B cell (primary cell): ENCODE measurements at regions not wholly inside any gene's neighbourhood (a gene's known extent, or its start where the extent isn't known, plus 50 kb on each side); places are given as distances from the start of the nearest gene placed in this dataset.

Experiments used
- ATAC-seq: fragments of 200-7000 bp; cut with Tn5 transposase; one replicate; pipeline ENCODE4 v1.10.0; 2021; ENCODE audit warnings: low read depth, mild to moderate bottlenecking, moderate number of reproducible peaks, moderate library complexity
- CTCF ChIA-PET: fragments of 350-600 bp; sonication (Branson Sonifier 250); formaldehyde crosslinking; loops from one replicate; lab custom pipeline; 2021; ENCODE audit warnings: antibody characterized with exemption, inconsistent platforms; lab: Charles Lee
- POLR2A ChIA-PET: fragments of 350-600 bp; sonication (Branson Sonifier 250); formaldehyde crosslinking; loops from one replicate; lab custom pipeline; 2021; ENCODE audit warnings: antibody characterized with exemption; lab: Charles Lee
- DNase-seq: peaks from one replicate; pipeline ENCODE4 v3.0.0; 2013
- H2AFZ ChIP-seq: 2 replicates; pipeline ENCODE4 v1.6.1; 2012; ENCODE audit warnings: mild to moderate bottlenecking, low read depth, low read length; ENCODE audit not compliant: insufficient read depth, poor library complexity, severe bottlenecking
- H3K27ac ChIP-seq, 2 donors: 1 replicate in 1 of 2; 2 replicates in 1 of 2; pipeline ENCODE4 v1.5.1; 2012 to 2013; ENCODE audit warnings: low read length in 2 of 2, mild to moderate bottlenecking in 2 of 2, moderate library complexity in 1 of 2
- H3K27me3 ChIP-seq, 4 experiments: fragments of 200-600 bp in 1 of 4; sonication (generic) in 1 of 4; replicated peaks in 1 of 4; 1 replicate in 2 of 4; 2 replicates in 2 of 4; pipeline versions ENCODE4 v1.6.1 to v1.7.0; 2013 to 2016; ENCODE audit warnings: low read length in 3 of 4, mild to moderate bottlenecking in 2 of 4, mixed read lengths in 1 of 4, moderate library complexity in 1 of 4; ENCODE audit not compliant: insufficient read depth in 4 of 4, control insufficient read depth in 3 of 4; ENCODE audit errors: control extremely low read depth in 1 of 4
- H3K36me3 ChIP-seq, 2 experiments: replicated peaks in 1 of 2; 1 replicate in 1 of 2; 2 replicates in 1 of 2; pipeline versions ENCODE4 v1.6.1 to v1.7.1; 2013; ENCODE audit warnings: low read length in 1 of 2; ENCODE audit not compliant: insufficient read depth in 2 of 2, control insufficient read depth in 1 of 2; ENCODE audit errors: control extremely low read depth in 1 of 2, extremely low read depth in 1 of 2
- H3K4me1 ChIP-seq, 2 donors: fragments of 200-600 bp in 1 of 2; sonication (generic) in 1 of 2; 1 replicate in 1 of 2; 2 replicates in 1 of 2; pipeline versions ENCODE4 v1.5.1 to v1.6.1; 2013 to 2017; ENCODE audit warnings: low read length in 2 of 2; ENCODE audit not compliant: control insufficient read depth in 2 of 2, insufficient read depth in 2 of 2
- H3K4me2 ChIP-seq: replicated peaks from 2 replicates; pipeline ENCODE3; 2012; ENCODE audit warnings: mild to moderate bottlenecking, low read depth, low read length; ENCODE audit not compliant: poor library complexity, severe bottlenecking
- H3K4me3 ChIP-seq, 5 experiments: fragments of 200-600 bp in 1 of 5; sonication (generic) in 1 of 5; 1 replicate in 3 of 5; 2 replicates in 2 of 5; pipeline versions ENCODE4 v1.5.1 to v1.7.0; 2011 to 2016; ENCODE audit warnings: low read length in 4 of 5, mild to moderate bottlenecking in 4 of 5, low read depth in 2 of 5, control low read depth in 1 of 5, moderate library complexity in 1 of 5; ENCODE audit not compliant: insufficient read depth in 1 of 5; ENCODE audit errors: control extremely low read depth in 1 of 5, extremely low read depth in 1 of 5
- H3K79me2 ChIP-seq: fragments of 200-600 bp; sonication (generic); one replicate; pipeline ENCODE4 v1.6.0; 2016; ENCODE audit warnings: low read length; ENCODE audit not compliant: control insufficient read depth, insufficient read depth
- H3K9ac ChIP-seq: fragments of 200-600 bp; sonication (generic); 2 replicates; pipeline ENCODE4 v1.6.1; 2017; ENCODE audit warnings: mild to moderate bottlenecking, low read length, moderate library complexity
- H3K9me3 ChIP-seq, 3 donors: one replicate each; pipeline versions ENCODE4 v1.6.1 to v1.7.1; 2013; ENCODE audit warnings: low read length in 2 of 3; ENCODE audit not compliant: control insufficient read depth in 2 of 3, insufficient read depth in 1 of 3; ENCODE audit errors: control extremely low read depth in 1 of 3
- H4K20me1 ChIP-seq: 2 replicates; pipeline ENCODE4 v1.6.0; 2012; ENCODE audit warnings: mild to moderate bottlenecking, low read length; ENCODE audit not compliant: insufficient read depth, control insufficient read depth, poor library complexity, severe bottlenecking
- H3K27ac Mint-ChIP-seq: one replicate; pipeline ENCODE4 v1.8.0; 2021; ENCODE audit warnings: mixed read lengths
- H3K27me3 Mint-ChIP-seq: one replicate; pipeline ENCODE4 v1.8.0; 2021; ENCODE audit warnings: mixed read lengths
- H3K4me1 Mint-ChIP-seq: one replicate; pipeline ENCODE4 v1.8.0; 2021; ENCODE audit warnings: mixed read lengths
- H3K4me3 Mint-ChIP-seq: one replicate; pipeline ENCODE4 v1.8.0; 2021; ENCODE audit warnings: mixed read lengths
- H3K9me3 Mint-ChIP-seq: one replicate; pipeline ENCODE4 v1.8.0; 2022; ENCODE audit warnings: mixed read lengths; ENCODE audit not compliant: insufficient read depth
- EZH2 ChIP-seq: IDR thresholded peaks from 2 replicates; pipeline ENCODE4 v1.6.1; 2012; ENCODE audit warnings: borderline replicate concordance, low read depth, mild to moderate bottlenecking, moderate library complexity, low read length; ENCODE audit not compliant: insufficient read depth, poor library complexity, severe bottlenecking
- WGBS: methylation state at CpG from one replicate; pipeline ENCODE4 v1.1.5; 2013; ENCODE audit warnings: missing lambda C conversion rate; ENCODE audit not compliant: insufficient coverage; 5-methylcytosine and 5-hydroxymethylcytosine counted together
- intact Hi-C: fragments of 100-400 bp; cut with micrococcal nuclease; formaldehyde crosslinking; loops from one replicate; pipeline ENCODE4 v1.10.0; 2022
- TF ChIP-seq, protein P1 (sequence below): fragments of 200-600 bp; IDR thresholded peaks from one replicate; pipeline ENCODE4 v1.8.0; 2022; ENCODE audit warnings: antibody characterized with exemption, mild to moderate bottlenecking

DNA sequence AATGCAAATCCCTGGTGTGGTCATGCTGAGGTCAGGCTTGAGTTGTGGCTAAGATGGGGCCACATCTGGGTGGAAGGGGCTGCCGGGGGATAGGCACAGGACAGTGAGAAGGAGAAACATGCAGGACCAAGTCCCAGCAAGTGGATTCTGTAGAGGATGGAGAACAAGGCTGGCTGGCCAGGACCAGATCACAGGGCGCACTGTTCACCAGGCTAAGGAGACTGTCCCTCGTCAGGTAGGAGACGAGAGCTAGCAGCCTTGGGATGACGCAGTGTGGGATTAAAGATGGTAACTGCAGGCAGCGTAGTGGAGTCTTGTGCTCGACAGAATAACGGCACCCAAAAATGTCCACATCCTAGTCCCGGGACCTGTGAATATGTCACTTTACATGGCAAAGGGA, 336.1 kb downstream of the BCL11B start:
- Mint-ChIP-seq H3K4me3 (no peak overlapping the region), H3K27me3 (no peaks in the 10 kb centered on the region), H3K4me1 (no peaks in the 10 kb centered on the region), H3K9me3 (peaks cover 3% of the 10 kb centered on the region), H3K27ac (no peak overlapping the region)
- no peaks in the 10 kb centered on the region for H3K79me2 ChIP-seq
- H3K27ac ChIP-seq = no peak overlapping the region
- H3K4me3 ChIP-seq = no peak overlapping the region
- H3K9ac ChIP-seq = no peak overlapping the region
- intact Hi-C loops = no loop called here
- no peaks in the 10 kb centered on the region for H3K36me3 ChIP-seq
- H3K4me1 ChIP-seq = no peaks in the 10 kb centered on the region
- ATAC-seq (no peak), DNase-seq (no peak)
- no peak overlapping the region for H3K4me2 ChIP-seq
- 98% methylated on average over 9 of the region's 9 CpGs for WGBS
- ChIA-PET POLR2A (no interaction called here), CTCF (no interaction called here)
- H4K20me1 ChIP-seq = no peaks in the 10 kb centered on the region
- H2AFZ ChIP-seq = no peak overlapping the region
- TF ChIP-seq, protein P1, sequence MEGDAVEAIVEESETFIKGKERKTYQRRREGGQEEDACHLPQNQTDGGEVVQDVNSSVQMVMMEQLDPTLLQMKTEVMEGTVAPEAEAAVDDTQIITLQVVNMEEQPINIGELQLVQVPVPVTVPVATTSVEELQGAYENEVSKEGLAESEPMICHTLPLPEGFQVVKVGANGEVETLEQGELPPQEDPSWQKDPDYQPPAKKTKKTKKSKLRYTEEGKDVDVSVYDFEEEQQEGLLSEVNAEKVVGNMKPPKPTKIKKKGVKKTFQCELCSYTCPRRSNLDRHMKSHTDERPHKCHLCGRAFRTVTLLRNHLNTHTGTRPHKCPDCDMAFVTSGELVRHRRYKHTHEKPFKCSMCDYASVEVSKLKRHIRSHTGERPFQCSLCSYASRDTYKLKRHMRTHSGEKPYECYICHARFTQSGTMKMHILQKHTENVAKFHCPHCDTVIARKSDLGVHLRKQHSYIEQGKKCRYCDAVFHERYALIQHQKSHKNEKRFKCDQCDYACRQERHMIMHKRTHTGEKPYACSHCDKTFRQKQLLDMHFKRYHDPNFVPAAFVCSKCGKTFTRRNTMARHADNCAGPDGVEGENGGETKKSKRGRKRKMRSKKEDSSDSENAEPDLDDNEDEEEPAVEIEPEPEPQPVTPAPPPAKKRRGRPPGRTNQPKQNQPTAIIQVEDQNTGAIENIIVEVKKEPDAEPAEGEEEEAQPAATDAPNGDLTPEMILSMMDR = no peak
- TF ChIP-seq EZH2 = no peak
- H3K27me3 ChIP-seq = no peaks in the 10 kb centered on the region
- H3K9me3 ChIP-seq = peaks cover 0 to 20% (median 0%) of the 10 kb centered on the region in 3 donors

DNA sequence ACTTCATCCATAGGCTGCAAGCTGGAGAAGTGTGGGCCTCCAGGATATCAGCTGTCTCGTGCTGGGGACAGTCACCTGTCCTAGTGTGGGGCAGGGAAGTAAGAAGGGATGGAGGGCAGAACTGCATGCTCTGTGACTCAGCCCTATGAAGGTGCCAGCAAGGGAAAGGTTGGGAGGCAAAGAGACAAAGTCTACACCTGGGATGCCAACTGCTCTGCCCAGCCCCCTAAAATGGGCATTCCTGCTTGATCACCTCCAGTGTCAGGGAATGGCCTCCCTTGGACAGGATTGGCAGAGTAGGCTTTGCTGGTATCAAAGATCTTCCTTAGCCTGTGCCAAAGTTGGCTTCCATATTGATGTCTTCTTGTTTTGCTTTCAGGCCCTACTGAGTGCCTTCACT, 335.0 kb downstream of the BCL11B start:
- 90% methylated on average over 1 of the region's 1 CpG for WGBS
- H3K9ac ChIP-seq = no peak overlapping the region
- H2AFZ ChIP-seq = no peak overlapping the region
- DNase-seq (no peak), ATAC-seq (no peak)
- no peaks in the 10 kb centered on the region for H3K27me3 Mint-ChIP-seq
- H3K27ac Mint-ChIP-seq = no peak overlapping the region
- no peak overlapping the region for H3K4me3 ChIP-seq
- H3K4me1 ChIP-seq = no peaks in the 10 kb centered on the region
- H3K27ac ChIP-seq = no peak overlapping the region
- H4K20me1 ChIP-seq = no peaks in the 10 kb centered on the region
- H3K9me3 ChIP-seq = peaks cover 0 to 20% (median 0%) of the 10 kb centered on the region in 3 donors
- POLR2A ChIA-PET = no interaction called here
- no peaks in the 10 kb centered on the region for H3K79me2 ChIP-seq
- TF ChIP-seq EZH2 = no peak
- TF ChIP-seq, protein P1 = no peak
- no peaks in the 10 kb centered on the region for H3K27me3 ChIP-seq
- no peaks in the 10 kb centered on the region for H3K36me3 ChIP-seq
- no peak overlapping the region for H3K4me2 ChIP-seq
- no peak overlapping the region for H3K4me3 Mint-ChIP-seq
- CTCF ChIA-PET = no interaction called here
- H3K9me3 Mint-ChIP-seq = peaks cover 3% of the 10 kb centered on the region
- no peaks in the 10 kb centered on the region for H3K4me1 Mint-ChIP-seq
- intact Hi-C loops = no loop called here
